ENCODE measurements at regions not wholly inside any gene's neighbourhood (a gene's known extent, or its start where the extent isn't known, plus 50 kb on each side); places are given as distances from the start of the nearest gene placed in this dataset.

- no peak for DNase-seq
These were observed 273.9 kb upstream of the RGS6 start for GRCh38 chr14:71658261-71658860.

- DNase-seq = no peak
These were observed 273.1 kb upstream of the RGS6 start for GRCh38 chr14:71659159-71659558.

GRCh38 chr14:71661441-71661840 is 270.8 kb upstream of the RGS6 start:
- DNase-seq = no peak

DNA sequence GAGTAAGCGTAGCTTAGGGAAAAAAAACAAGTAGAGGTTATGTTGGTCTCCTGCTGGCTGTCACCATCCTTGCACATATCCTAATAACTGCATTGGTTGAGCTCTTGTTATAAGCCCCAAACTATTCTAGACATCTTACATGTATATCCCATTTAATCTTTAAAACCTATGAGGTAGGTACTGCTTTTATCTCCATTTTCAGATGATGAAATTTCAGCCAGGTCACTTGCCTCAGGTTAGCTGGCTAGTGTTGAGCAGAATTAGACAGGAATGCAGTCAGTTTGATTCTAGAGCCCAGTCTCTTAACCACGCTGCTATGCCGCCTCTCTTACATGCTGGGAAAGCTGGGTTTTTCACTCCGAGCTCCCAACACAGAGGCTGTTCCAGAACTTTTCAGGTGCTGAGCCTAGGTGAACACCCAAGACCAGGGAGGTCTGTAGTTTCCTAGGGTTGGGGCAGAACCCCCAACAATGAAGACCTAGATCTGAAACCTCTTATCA is 269.9 kb upstream of the RGS6 start:
- no peak for DNase-seq

GRCh38 chr14:71665157-71665556 is 267.1 kb upstream of the RGS6 start:
- no peak for DNase-seq

DNA sequence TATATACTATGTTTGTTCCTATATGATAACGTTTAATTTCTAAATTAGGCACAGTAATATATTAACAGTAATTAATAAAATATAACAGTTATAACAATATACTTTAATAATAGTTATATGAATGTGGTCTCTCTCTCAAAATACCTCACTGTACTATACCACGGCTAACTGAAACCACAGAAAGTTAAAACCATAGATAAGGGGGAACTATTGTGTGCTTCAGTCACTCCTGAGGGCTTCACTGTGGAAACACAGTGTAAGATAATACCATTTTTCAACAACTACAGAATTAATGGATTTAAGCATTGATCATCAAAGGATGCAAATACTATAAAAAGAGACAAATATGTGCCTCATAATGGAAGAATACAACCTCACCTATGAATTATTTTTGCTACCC is 266.4 kb upstream of the RGS6 start:
- DNase-seq = no peak

GRCh38 chr14:71666571-71667145 is 265.6 kb upstream of the RGS6 start:
- DNase-seq = no peak

DNA sequence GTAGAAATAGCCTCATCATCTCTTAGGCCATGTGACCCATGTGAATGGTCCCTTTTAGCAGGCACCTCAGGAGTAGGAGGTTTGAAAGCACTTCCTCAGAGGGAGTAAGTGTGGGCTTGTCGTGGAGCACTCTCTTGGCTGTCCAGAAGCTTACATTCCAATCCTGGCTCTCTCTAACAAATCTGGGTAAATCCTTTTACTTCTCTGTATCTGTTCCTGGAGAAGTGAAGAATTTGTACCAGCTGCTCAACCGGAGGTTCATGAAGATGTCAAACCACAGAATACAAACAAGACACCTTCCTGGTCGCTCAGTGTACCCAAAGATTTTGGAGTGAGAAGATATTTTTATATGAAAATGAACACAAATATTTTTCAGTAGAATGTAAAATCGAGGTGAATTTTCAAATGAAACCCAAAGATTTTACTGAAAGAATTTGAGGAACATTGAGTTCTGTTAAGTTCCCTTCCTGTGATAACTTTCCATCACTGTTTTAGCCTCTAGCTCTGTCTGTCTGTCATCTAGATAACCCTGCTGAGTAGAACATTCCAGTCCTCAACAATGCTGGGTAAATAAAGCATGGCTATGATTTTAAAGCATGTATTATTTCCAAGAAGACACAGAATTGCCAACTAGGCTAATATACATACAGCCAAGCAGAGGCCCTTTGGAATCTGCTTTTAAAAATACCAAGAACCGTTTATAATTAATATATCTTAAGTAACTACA is 263.9 kb upstream of the RGS6 start:
- DNase-seq = no peak

DNA sequence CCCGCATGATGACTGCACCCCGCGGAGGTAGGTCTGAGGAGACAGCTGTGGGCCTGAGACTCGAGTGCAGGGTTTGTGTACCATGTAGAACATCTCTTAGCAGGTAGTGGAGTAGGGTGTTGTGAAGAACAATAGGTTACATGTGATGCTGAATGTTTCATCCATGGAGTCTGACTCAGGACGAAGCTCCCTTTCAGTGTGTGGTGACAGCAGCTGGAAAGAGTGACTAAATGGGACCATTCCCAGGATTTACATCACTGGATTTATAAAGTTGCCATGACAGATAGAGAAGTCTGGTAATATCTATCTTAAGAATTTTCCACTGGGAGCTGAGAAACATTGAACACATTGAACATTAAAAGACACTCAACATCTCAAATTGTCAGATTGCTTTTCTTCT is 259.6 kb upstream of the RGS6 start:
- DNase-seq = no peak

GRCh38 chr14:71675126-71675899 is 256.9 kb upstream of the RGS6 start:
- no peak for DNase-seq

DNA sequence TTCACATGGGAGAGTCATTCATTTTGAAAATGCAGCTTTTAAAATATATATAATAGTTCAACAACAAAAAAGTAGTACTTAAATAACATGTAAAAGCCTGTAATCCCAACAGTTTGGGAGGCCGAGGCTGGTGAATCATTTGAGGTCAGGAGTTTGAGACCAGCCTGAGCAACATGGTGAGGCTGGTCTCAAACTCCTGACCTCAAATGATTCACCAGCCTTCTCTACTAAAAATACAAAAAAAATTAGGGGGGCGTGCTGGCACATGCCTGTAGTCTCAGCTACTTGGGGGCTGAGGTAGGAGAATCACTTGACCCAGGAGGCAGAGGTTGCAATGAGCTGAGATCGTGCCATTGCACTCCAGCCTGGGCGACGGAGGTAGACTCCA is 256.3 kb upstream of the RGS6 start:
- DNase-seq = no peak

DNA sequence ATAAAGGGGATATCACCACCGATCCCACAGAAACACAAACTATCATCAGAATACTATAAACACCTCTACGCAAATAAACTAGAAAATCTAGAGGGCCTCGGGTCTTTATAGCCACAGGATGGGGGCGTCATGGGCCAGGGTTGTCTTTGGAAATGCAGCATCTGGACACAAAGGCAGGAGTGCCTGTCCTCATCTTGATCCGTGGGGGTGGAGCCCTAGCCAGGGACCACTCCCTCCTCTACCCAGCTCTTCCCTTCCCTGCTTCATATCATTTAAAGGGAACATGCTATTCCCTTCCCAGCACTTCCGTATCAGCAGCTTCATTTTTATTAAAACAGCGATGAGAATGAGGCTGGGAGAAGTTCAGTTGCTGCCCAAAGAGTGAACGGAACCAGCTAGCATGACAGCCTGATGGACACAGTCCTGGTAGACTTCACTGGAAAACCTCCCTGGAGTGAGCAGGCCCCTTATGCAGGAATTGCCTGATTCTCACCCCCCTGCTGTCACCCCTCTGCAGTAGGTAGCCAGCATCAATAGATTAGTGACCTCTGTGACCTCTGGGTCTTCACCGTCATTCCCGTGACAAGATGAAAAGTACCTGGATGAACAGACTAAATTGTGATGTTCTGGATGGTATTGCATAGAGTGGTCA is 251.4 kb upstream of the RGS6 start:
- no peak for DNase-seq

DNA sequence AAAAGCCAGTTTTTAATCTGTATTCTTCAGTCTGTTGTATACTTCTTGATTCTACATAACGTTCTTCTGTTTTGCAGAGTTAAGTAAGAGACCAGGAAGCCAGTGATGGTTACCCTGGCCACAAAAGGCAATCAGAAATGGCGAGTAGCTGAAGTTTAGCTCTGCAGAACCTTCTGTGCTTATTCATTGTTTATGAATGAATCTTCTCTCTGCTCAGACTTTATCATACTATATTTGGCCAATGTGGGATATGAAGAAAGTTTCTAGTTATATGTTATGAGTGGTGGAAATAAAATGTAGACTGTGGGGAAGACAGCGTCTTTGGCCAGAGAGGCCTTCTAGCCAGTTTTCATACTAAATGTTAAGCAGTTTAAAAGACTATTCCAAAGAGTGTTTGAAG is 249.9 kb upstream of the RGS6 start:
- DNase-seq = no peak

- DNase-seq = no peak
These were observed 247.9 kb upstream of the RGS6 start for GRCh38 chr14:71684323-71684722.

DNA sequence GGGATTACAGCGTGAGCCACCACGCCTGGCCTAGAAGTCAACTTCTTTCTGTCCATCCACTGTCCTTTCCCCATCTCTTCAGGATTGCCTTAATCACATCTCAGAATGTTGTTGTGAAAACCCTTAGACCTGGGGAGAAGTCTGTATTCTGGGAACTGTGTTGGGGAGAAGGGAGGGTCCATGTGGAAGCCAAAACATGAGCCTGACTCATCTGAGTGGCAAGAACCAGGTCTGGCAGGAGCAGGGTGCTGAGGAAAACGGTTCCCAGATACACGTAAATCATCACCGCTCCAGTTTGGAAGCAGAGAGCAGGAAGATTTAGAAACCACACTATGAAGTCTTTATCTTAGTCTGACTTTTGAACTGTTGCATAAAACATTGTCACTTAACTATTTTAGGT is 245.6 kb upstream of the RGS6 start:
- DNase-seq = no peak

GRCh38 chr14:71687166-71687831 is 244.9 kb upstream of the RGS6 start:
- DNase-seq = no peak

DNA sequence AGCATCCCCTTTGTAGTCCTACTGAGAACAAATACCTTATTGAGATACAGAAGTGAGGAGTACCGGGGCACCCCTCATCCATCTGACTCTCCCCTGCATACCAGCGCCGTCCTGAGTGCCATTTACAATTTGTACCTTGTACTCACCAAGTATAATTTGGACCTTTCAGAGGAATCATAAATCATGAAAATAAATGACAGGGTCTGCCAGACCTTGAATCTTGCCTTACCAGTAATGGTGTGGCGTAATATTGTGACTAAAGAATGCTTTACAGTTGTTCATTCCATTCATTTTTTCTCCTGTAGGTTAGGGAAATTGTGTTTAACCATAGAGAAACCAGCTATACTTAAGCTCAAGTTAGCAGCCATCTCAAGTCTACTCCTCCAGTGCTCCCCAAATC is 243.7 kb upstream of the RGS6 start:
- DNase-seq = no peak

DNA sequence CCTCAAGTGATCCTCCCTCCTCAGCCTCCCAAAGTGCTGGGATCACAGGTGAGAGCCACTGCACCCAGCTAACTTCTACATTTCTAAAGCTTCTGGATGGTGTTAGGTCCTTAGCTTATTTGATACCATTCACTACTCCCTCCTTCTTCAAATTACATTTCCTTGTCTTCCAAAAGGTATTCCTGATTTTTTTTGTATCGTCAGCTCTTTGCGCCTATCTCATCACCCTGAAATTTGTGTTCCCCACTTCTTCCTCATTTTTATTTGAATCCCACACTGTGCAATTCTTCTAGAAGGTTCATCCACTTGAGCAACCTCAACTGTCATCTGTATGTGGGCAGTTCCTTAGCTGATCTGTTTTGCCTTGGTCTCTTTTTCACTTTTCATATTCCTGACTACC is 241.8 kb upstream of the RGS6 start:
- DNase-seq = no peak

GRCh38 chr14:71692496-71692895 is 239.7 kb upstream of the RGS6 start:
- DNase-seq = no peak

DNA sequence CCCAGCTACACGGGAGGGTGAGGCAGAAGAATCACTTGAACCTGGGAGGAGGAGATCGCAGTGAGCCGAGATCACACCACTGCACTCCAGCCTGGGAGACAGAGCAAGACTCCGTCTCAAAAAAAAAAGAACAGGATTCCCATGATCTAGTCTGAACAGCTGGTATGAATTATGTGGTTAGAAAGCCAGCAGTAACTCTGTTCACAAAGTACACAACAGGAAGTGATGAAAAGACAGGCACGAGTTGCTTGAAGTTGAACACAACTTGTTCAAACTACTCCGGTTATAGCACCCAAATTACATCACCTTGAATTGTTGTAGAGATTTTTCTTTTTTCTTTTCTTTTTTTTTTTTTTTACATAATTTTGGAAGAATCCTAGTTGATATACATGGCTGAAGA is 238.8 kb upstream of the RGS6 start:
- no peak for DNase-seq

- no peak for DNase-seq
These were observed 237.4 kb upstream of the RGS6 start for GRCh38 chr14:71694591-71695530.

Measured in activated gamma-delta T cell treated with Interleukin-2 at 50 U/mL for 16 hours (primary cell).